ENCODE measurements at regions not wholly inside any gene's neighbourhood (a gene's known extent, or its start where the extent isn't known, plus 50 kb on each side); places are given as distances from the start of the nearest gene placed in this dataset.

- no peak for TF ChIP-seq CBX2 (IDR thresholded peaks at IDR 0.05; ENCODE audit: borderline replicate concordance, low read depth)
- TF ChIP-seq RCOR1 (IDR thresholded peaks at IDR 0.05; ENCODE audit: low read depth, low read length): no peak
- no peak for TF ChIP-seq SREBF2 (IDR thresholded peaks at IDR 0.05)
Measured at GRCh38 chr5:124810396-124811006, 64.1 kb upstream of the ZNF608 start (continued).

GRCh38 chr5:124812771-124813358, 66.4 kb upstream of the ZNF608 start:
- Histone ChIP-seq H3K4me1 (no peaks in the 10 kb centered on the region), H3K4me2 (no peak overlapping the region), H3K4me3 (no peak overlapping the region), H3K9me3 (no peaks in the 10 kb centered on the region), H3K27ac (no peak overlapping the region)
- DNase-seq (ENCODE audit: low read depth in 1 of 2, low spot score in 1 of 2) (no peak), ATAC-seq (no peak), FAIRE-seq (no peak)
- TF ChIP-seq RFX5 (IDR thresholded peaks at IDR 0.05) (no peak), JUN (IDR thresholded peaks at IDR 0.05) (no peak), FOXS1 (CRISPR knock-in tag; IDR thresholded peaks at IDR 0.05) (no peak), MAZ (IDR thresholded peaks at IDR 0.05; ENCODE audit: borderline replicate concordance, low read depth, low read length) (no peak)
- TF ChIP-seq, protein P1, sequence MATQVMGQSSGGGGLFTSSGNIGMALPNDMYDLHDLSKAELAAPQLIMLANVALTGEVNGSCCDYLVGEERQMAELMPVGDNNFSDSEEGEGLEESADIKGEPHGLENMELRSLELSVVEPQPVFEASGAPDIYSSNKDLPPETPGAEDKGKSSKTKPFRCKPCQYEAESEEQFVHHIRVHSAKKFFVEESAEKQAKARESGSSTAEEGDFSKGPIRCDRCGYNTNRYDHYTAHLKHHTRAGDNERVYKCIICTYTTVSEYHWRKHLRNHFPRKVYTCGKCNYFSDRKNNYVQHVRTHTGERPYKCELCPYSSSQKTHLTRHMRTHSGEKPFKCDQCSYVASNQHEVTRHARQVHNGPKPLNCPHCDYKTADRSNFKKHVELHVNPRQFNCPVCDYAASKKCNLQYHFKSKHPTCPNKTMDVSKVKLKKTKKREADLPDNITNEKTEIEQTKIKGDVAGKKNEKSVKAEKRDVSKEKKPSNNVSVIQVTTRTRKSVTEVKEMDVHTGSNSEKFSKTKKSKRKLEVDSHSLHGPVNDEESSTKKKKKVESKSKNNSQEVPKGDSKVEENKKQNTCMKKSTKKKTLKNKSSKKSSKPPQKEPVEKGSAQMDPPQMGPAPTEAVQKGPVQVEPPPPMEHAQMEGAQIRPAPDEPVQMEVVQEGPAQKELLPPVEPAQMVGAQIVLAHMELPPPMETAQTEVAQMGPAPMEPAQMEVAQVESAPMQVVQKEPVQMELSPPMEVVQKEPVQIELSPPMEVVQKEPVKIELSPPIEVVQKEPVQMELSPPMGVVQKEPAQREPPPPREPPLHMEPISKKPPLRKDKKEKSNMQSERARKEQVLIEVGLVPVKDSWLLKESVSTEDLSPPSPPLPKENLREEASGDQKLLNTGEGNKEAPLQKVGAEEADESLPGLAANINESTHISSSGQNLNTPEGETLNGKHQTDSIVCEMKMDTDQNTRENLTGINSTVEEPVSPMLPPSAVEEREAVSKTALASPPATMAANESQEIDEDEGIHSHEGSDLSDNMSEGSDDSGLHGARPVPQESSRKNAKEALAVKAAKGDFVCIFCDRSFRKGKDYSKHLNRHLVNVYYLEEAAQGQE (IDR thresholded peaks at IDR 0.05): no peak
- CTCF ChIA-PET: interaction anchor here (1.7 kb wide), 1 partner anchor 20 kb away, joined by 3 read pairs; no protein-coding TSS in a partner anchor
- POLR2A ChIA-PET: no interaction called here
- WGBS (ENCODE audit: missing lambda C conversion rate): 82% methylated on average over 5 of the region's 5 CpGs

DNA sequence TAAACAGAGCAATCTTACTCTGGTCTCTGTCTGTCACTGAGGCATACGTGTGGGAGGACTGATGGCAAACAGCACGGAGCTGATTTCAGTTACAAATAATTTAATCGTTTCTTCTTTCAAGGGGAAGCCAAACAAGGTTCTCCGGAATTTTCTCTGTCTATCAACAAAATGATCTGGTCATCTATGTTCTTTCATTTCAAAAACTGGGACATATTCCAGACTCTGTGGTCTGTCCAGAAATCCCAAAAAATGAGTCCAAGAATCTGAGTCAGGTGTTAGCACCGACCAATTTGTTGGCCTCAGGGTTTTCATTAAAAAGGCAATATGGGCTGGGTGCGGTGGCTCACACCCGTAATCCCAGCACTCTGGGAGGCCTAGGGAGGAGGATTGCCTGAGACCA, 69.9 kb upstream of the ZNF608 start:
- FAIRE-seq (no peak), ATAC-seq (no peak), DNase-seq (ENCODE audit: low read depth in 1 of 2, low spot score in 1 of 2) (no peak)
- ChIA-PET POLR2A (no interaction called here), CTCF (interaction anchor here (1.7 kb wide), 1 partner anchor 11 kb away, joined by 3 read pairs; no protein-coding TSS in a partner anchor)
- Histone ChIP-seq H3K4me1 (no peaks in the 10 kb centered on the region), H3K4me2 (no peak overlapping the region), H3K27ac (no peak overlapping the region), H3K4me3 (no peak overlapping the region), H3K9me3 (no peaks in the 10 kb centered on the region)
- TF ChIP-seq ZFP36 (IDR thresholded peaks at IDR 0.05; ENCODE audit: borderline replicate concordance, partially characterized antibody) (no peak), E2F6 (IDR thresholded peaks at IDR 0.05; ENCODE audit: borderline replicate concordance, low read depth) (no peak), RCOR1 (IDR thresholded peaks at IDR 0.05; ENCODE audit: low read depth, low read length) (no peak), MAFK (IDR thresholded peaks at IDR 0.05; ENCODE audit: partially characterized antibody) (no peak), CHD4 (IDR thresholded peaks at IDR 0.05; ENCODE audit: borderline replicate concordance) (no peak), HDAC2 (IDR thresholded peaks at IDR 0.05) (no peak), TP53 (CRISPR knock-in tag; IDR thresholded peaks at IDR 0.05) (no peak), EHMT2 (IDR thresholded peaks at IDR 0.05; ENCODE audit: low read depth) (no peak), RARB (CRISPR knock-in tag; IDR thresholded peaks at IDR 0.05) (no peak), ZNF302 (CRISPR knock-in tag; IDR thresholded peaks at IDR 0.05) (no peak), KDM5A (IDR thresholded peaks at IDR 0.05) (no peak), EP300 (IDR thresholded peaks at IDR 0.05) (no peak), HOXB5 (CRISPR knock-in tag; IDR thresholded peaks at IDR 0.05) (no peak), HMGXB4 (CRISPR knock-in tag; IDR thresholded peaks at IDR 0.05; ENCODE audit: borderline replicate concordance) (no peak), GATA3 (IDR thresholded peaks at IDR 0.05; ENCODE audit: borderline replicate concordance) (no peak), CBX8 (IDR thresholded peaks at IDR 0.05) (no peak)
- TF ChIP-seq, protein P2, sequence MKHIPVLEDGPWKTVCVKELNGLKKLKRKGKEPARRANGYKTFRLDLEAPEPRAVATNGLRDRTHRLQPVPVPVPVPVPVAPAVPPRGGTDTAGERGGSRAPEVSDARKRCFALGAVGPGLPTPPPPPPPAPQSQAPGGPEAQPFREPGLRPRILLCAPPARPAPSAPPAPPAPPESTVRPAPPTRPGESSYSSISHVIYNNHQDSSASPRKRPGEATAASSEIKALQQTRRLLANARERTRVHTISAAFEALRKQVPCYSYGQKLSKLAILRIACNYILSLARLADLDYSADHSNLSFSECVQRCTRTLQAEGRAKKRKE (CRISPR knock-in tag; IDR thresholded peaks at IDR 0.05; ENCODE audit: low read depth): no peak
- TF ChIP-seq, protein P3, sequence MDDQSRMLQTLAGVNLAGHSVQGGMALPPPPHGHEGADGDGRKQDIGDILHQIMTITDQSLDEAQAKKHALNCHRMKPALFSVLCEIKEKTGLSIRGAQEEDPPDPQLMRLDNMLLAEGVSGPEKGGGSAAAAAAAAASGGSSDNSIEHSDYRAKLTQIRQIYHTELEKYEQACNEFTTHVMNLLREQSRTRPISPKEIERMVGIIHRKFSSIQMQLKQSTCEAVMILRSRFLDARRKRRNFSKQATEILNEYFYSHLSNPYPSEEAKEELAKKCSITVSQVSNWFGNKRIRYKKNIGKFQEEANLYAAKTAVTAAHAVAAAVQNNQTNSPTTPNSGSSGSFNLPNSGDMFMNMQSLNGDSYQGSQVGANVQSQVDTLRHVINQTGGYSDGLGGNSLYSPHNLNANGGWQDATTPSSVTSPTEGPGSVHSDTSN (IDR thresholded peaks at IDR 0.05): no peak
- TF ChIP-seq, protein P4, sequence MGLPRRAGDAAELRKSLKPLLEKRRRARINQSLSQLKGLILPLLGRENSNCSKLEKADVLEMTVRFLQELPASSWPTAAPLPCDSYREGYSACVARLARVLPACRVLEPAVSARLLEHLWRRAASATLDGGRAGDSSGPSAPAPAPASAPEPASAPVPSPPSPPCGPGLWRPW (IDR thresholded peaks at IDR 0.05): no peak
- WGBS (ENCODE audit: missing lambda C conversion rate): 79% methylated on average over 7 of the region's 7 CpGs
